ENCODE measurements at regions not wholly inside any gene's neighbourhood (a gene's known extent, or its start where the extent isn't known, plus 50 kb on each side); places are given as distances from the start of the nearest gene placed in this dataset.

- ChIA-PET CTCF (no interaction called here), POLR2A (no interaction called here)
Measured at GRCh38 chr2:4404363-4404762, 701.0 kb downstream of the DCDC2C start.

GRCh38 chr2:4408321-4408720 lies 704.9 kb downstream of the DCDC2C start:
- ChIA-PET CTCF (no interaction called here), POLR2A (no interaction called here)
- Mint-ChIP-seq H3K9me3 (peaks cover 16% of the 10 kb centered on the region), H3K4me3 (no peak overlapping the region), H3K27ac (no peak overlapping the region), H3K36me3 (ENCODE audit: low read depth) (no peaks in the 10 kb centered on the region), H3K4me1 (ENCODE audit: low read depth) (no peaks in the 10 kb centered on the region), H3K27me3 (no peaks in the 10 kb centered on the region)
- Histone ChIP-seq H3K27me3 (ENCODE audit: control insufficient read depth in 1 of 2, insufficient read depth in 2 of 2, low read length in 2 of 2) (no peaks in the 10 kb centered on the region), H3K27ac (ENCODE audit: low read depth in 1 of 2, low read length in 2 of 2) (no peak overlapping the region), H3K4me3 (ENCODE audit: low read length) (no peak overlapping the region), H3K4me1 (ENCODE audit: insufficient read depth, low read length) (no peaks in the 10 kb centered on the region), H3K36me3 (ENCODE audit: insufficient read depth, low read length) (no peaks in the 10 kb centered on the region), H3K9me3 (ENCODE audit: control insufficient read depth in 1 of 2, insufficient read depth in 1 of 2, low read length in 2 of 2) (peaks cover 0 to 20% of the 10 kb centered on the region in 2 experiments)
- ATAC-seq (ENCODE audit: poor library complexity) (no peak), DNase-seq (no peak)
- no peak for TF ChIP-seq CTCF (IDR thresholded peaks at IDR 0.05)
- intact Hi-C loops (cut with DNase I, micrococcal nuclease): no loop called here

More at GRCh38 chr2:4404363-4404762, 701.0 kb downstream of the DCDC2C start:
- Mint-ChIP-seq H3K36me3 (ENCODE audit: low read depth) (no peaks in the 10 kb centered on the region), H3K27ac (no peak overlapping the region), H3K4me1 (ENCODE audit: low read depth) (no peaks in the 10 kb centered on the region), H3K4me3 (no peak overlapping the region), H3K27me3 (no peaks in the 10 kb centered on the region), H3K9me3 (peaks cover 9% of the 10 kb centered on the region)
- no peak overlapping the region for H3K4me3 ChIP-seq (ENCODE audit: low read length)
- no peak for TF ChIP-seq CTCF (IDR thresholded peaks at IDR 0.05)
- no peaks in the 10 kb centered on the region for H3K4me1 ChIP-seq (ENCODE audit: insufficient read depth, low read length)
- no peak overlapping the region for H3K27ac ChIP-seq (ENCODE audit: low read depth in 1 of 2, low read length in 2 of 2)
- intact Hi-C loops (cut with DNase I, micrococcal nuclease): no loop called here
- DNase-seq (no peak), ATAC-seq (ENCODE audit: poor library complexity) (no peak)
- H3K27me3 ChIP-seq (ENCODE audit: control insufficient read depth in 1 of 2, insufficient read depth in 2 of 2, low read length in 2 of 2): no peaks in the 10 kb centered on the region
- H3K9me3 ChIP-seq (ENCODE audit: control insufficient read depth in 1 of 2, insufficient read depth in 1 of 2, low read length in 2 of 2): peaks cover 0 to 13% of the 10 kb centered on the region in 2 experiments
- H3K36me3 ChIP-seq (ENCODE audit: insufficient read depth, low read length): no peaks in the 10 kb centered on the region

GRCh38 chr2:4412637-4413187 lies 709.3 kb downstream of the DCDC2C start:
- DNase-seq (no peak), ATAC-seq (ENCODE audit: poor library complexity) (no peak)
- POLR2A ChIA-PET: no interaction called here
- no peak overlapping the region for H3K27ac ChIP-seq (ENCODE audit: low read depth in 1 of 2, low read length in 2 of 2)
- no peaks in the 10 kb centered on the region for H3K27me3 Mint-ChIP-seq
- CTCF ChIA-PET: no interaction called here
- H3K27me3 ChIP-seq (ENCODE audit: control insufficient read depth in 1 of 2, insufficient read depth in 2 of 2, low read length in 2 of 2): no peaks in the 10 kb centered on the region
- no peaks in the 10 kb centered on the region for H3K4me1 ChIP-seq (ENCODE audit: insufficient read depth, low read length)
- H3K36me3 Mint-ChIP-seq (ENCODE audit: low read depth): no peaks in the 10 kb centered on the region
- H3K9me3 Mint-ChIP-seq: peaks cover 14% of the 10 kb centered on the region
- no peak overlapping the region for H3K4me3 ChIP-seq (ENCODE audit: low read length)
- no peaks in the 10 kb centered on the region for H3K36me3 ChIP-seq (ENCODE audit: insufficient read depth, low read length)
- intact Hi-C loops (cut with DNase I, micrococcal nuclease): no loop called here
- H3K4me1 Mint-ChIP-seq (ENCODE audit: low read depth): no peaks in the 10 kb centered on the region
- TF ChIP-seq CTCF (IDR thresholded peaks at IDR 0.05): no peak
- peaks cover 0 to 12% of the 10 kb centered on the region in 2 experiments for H3K9me3 ChIP-seq (ENCODE audit: control insufficient read depth in 1 of 2, insufficient read depth in 1 of 2, low read length in 2 of 2)
- H3K4me3 Mint-ChIP-seq: no peak overlapping the region
- no peak overlapping the region for H3K27ac Mint-ChIP-seq

Data from CD4-positive, alpha-beta T cell (primary cell).